ENCODE measurements at regions not wholly inside any gene's neighbourhood (a gene's known extent, or its start where the extent isn't known, plus 50 kb on each side); places are given as distances from the start of the nearest gene placed in this dataset.

- TF ChIP-seq TAF1 (IDR thresholded peaks at IDR 0.05; ENCODE audit: borderline replicate concordance, low read depth, low read length): no peak
- peak; percentile 65 for TF ChIP-seq POLR2A (IDR thresholded peaks at IDR 0.05; ENCODE audit: low read depth, low read length)
Measured at GRCh38 chr21:33976082-33977016, 60.7 kb upstream of the ATP5PO start.
